K562 (cell line): ENCODE measurements at regions not wholly inside any gene's neighbourhood (a gene's known extent, or its start where the extent isn't known, plus 50 kb on each side); places are given as distances from the start of the nearest gene placed in this dataset.

Source experiments
- ADNP ChIP-seq: fragments of 200-800 bp; sonication (Bioruptor generic); IDR thresholded peaks from 2 replicates; pipeline ENCODE4 v1.6.1; 2016; ENCODE audit warnings: missing genetic modification characterization, missing compliant biosample characterization
- ARID2 ChIP-seq: fragments of 450-650 bp; IDR thresholded peaks from 2 replicates; pipeline ENCODE4 v1.6.1; 2017; ENCODE audit warnings: antibody characterized with exemption, mild to moderate bottlenecking
- BHLHE40 ChIP-seq: IDR thresholded peaks from 2 replicates; pipeline ENCODE4 v1.6.1; 2011; ENCODE audit warnings: low read length, improper control_type of control experiment
- BRD4 ChIP-seq: fragments of 200-600 bp; sonication (generic); IDR thresholded peaks from 2 replicates; pipeline ENCODE4 v1.6.1; 2017; ENCODE audit warnings: inconsistent platforms
- GTF2F1 ChIP-seq: IDR thresholded peaks from 2 replicates; pipeline ENCODE4 v1.6.1; 2011; ENCODE audit warnings: low read depth, low read length, improper control_type of control experiment
- MCM5 ChIP-seq: fragments of 450-650 bp; IDR thresholded peaks from 2 replicates; pipeline ENCODE4 v1.6.1; 2016; ENCODE audit warnings: low read depth
- MYC ChIP-seq, 2 experiments: fragments of 250-450 bp in 1 of 2; sonication (Bioruptor Pico) in 1 of 2; IDR thresholded peaks; 2 replicates each; pipeline versions ENCODE4 v1.5.1 to v1.6.1; 2012 to 2021; ENCODE audit warnings: low read depth in 2 of 2, borderline replicate concordance in 1 of 2, improper control_type of control experiment in 1 of 2, low read length in 1 of 2, mild to moderate bottlenecking in 1 of 2, moderate library complexity in 1 of 2
- PHTF2 ChIP-seq: fragments of 250-450 bp; sonication (Bioruptor Pico); IDR thresholded peaks from 2 replicates; pipeline ENCODE4 v1.5.0; 2021; ENCODE audit warnings: mild to moderate bottlenecking
- U2AF2 ChIP-seq: fragments of 200-400 bp; formaldehyde crosslinking; optimal IDR thresholded peaks from 2 replicates; pipeline ENCODE3; 2017; ENCODE audit warnings: low read depth, mild to moderate bottlenecking, low read length
- ZC3H8 ChIP-seq: fragments of 450-650 bp; IDR thresholded peaks from 2 replicates; pipeline ENCODE4 v1.6.1; 2017
- TF ChIP-seq, protein P1 (sequence below), 3 experiments: IDR thresholded peaks in 2 of 3; conservative IDR thresholded peaks in 1 of 3; 2 replicates each; pipeline ENCODE4 v1.5.1; 2011 to 2012; ENCODE audit warnings: low read length in 3 of 3, mild to moderate bottlenecking in 3 of 3, control low read depth in 2 of 3, improper control_type of control experiment in 1 of 3, inconsistent platforms in 1 of 3, low read depth in 1 of 3, mixed read lengths in 1 of 3, moderate library complexity in 1 of 3; ENCODE audit not compliant: insufficient read depth in 2 of 3
- TF ChIP-seq, protein P2 (sequence below): fragments of 450-650 bp; IDR thresholded peaks from 2 replicates; pipeline ENCODE4 v1.6.1; 2016; ENCODE audit warnings: low read depth, mild to moderate bottlenecking, moderate library complexity
- TF ChIP-seq, protein P3 (sequence below): sonication (generic); formaldehyde crosslinking; IDR thresholded peaks from 2 replicates; pipeline ENCODE4 v1.8.0; 2022; ENCODE audit warnings: mild to moderate bottlenecking, missing genetic modification reagents
- TF ChIP-seq, protein P4 (sequence below), 2 experiments: fragments of 200-800 bp in 1 of 2; sonication (Bioruptor generic) in 1 of 2; sonication (generic) in 1 of 2; formaldehyde crosslinking in 1 of 2; IDR thresholded peaks in 1 of 2; conservative IDR thresholded peaks in 1 of 2; 2 replicates each; pipeline versions ENCODE4 v1.5.0 to v1.6.1; 2016 to 2020; ENCODE audit warnings: missing compliant biosample characterization in 1 of 2, missing genetic modification characterization in 1 of 2, missing genetic modification reagents in 1 of 2

DNA sequence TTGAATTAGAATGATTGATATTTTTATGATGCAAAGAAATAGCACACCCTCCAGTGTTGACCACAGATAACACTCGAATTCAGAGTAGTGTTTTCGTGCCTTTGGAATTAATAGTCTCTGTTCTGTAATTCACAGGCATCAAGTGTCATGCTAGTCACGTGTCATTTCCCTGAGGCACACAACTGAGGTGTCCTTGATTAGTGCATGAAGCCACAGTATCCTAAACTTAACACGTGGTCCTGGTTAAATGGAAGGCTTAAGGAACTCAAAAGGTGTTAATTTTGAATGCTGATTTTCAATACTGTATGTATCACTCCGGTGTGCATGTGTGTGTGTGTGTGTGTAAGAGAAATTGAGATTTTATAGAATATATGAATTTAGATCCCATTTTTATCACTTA lies 625.6 kb downstream of the TMEM114 start:
- TF ChIP-seq ZC3H8, result no peak
- TF ChIP-seq, protein P1, sequence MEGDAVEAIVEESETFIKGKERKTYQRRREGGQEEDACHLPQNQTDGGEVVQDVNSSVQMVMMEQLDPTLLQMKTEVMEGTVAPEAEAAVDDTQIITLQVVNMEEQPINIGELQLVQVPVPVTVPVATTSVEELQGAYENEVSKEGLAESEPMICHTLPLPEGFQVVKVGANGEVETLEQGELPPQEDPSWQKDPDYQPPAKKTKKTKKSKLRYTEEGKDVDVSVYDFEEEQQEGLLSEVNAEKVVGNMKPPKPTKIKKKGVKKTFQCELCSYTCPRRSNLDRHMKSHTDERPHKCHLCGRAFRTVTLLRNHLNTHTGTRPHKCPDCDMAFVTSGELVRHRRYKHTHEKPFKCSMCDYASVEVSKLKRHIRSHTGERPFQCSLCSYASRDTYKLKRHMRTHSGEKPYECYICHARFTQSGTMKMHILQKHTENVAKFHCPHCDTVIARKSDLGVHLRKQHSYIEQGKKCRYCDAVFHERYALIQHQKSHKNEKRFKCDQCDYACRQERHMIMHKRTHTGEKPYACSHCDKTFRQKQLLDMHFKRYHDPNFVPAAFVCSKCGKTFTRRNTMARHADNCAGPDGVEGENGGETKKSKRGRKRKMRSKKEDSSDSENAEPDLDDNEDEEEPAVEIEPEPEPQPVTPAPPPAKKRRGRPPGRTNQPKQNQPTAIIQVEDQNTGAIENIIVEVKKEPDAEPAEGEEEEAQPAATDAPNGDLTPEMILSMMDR (IDR thresholded peaks at IDR 0.05 in 2 of 3, conservative IDR thresholded peaks at IDR 0.05 in 1 of 3; ENCODE audit: insufficient read depth in 2 of 3, low read depth in 1 of 3, low read length in 3 of 3), result no peak
- TF ChIP-seq GTF2F1, result no peak
- no peak for TF ChIP-seq ADNP (tag)
- no peak for TF ChIP-seq MCM5
- TF ChIP-seq, protein P2, sequence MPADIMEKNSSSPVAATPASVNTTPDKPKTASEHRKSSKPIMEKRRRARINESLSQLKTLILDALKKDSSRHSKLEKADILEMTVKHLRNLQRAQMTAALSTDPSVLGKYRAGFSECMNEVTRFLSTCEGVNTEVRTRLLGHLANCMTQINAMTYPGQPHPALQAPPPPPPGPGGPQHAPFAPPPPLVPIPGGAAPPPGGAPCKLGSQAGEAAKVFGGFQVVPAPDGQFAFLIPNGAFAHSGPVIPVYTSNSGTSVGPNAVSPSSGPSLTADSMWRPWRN, result no peak
- TF ChIP-seq ARID2, result no peak
- no peak for TF ChIP-seq MYC (IDR thresholded peaks at IDR 0.05; ENCODE audit: low read depth, low read length)
- TF ChIP-seq MYC (CRISPR knock-in tag; IDR thresholded peaks at IDR 0.05; ENCODE audit: borderline replicate concordance, low read depth), result no peak
- no peak for TF ChIP-seq BHLHE40
- TF ChIP-seq PHTF2 (CRISPR knock-in tag), result no peak
- TF ChIP-seq BRD4, result no peak
- no peak for TF ChIP-seq U2AF2
- TF ChIP-seq, protein P3, sequence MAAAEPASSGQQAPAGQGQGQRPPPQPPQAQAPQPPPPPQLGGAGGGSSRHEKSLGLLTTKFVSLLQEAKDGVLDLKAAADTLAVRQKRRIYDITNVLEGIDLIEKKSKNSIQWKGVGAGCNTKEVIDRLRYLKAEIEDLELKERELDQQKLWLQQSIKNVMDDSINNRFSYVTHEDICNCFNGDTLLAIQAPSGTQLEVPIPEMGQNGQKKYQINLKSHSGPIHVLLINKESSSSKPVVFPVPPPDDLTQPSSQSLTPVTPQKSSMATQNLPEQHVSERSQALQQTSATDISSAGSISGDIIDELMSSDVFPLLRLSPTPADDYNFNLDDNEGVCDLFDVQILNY, result no peak
- TF ChIP-seq, protein P4, sequence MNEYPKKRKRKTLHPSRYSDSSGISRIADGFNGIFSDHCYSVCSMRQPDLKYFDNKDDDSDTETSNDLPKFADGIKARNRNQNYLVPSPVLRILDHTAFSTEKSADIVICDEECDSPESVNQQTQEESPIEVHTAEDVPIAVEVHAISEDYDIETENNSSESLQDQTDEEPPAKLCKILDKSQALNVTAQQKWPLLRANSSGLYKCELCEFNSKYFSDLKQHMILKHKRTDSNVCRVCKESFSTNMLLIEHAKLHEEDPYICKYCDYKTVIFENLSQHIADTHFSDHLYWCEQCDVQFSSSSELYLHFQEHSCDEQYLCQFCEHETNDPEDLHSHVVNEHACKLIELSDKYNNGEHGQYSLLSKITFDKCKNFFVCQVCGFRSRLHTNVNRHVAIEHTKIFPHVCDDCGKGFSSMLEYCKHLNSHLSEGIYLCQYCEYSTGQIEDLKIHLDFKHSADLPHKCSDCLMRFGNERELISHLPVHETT (CRISPR knock-in tag; conservative IDR thresholded peaks at IDR 0.05 in 1 of 2, IDR thresholded peaks at IDR 0.05 in 1 of 2), result no peak
